ENCODE measurements at regions not wholly inside any gene's neighbourhood (a gene's known extent, or its start where the extent isn't known, plus 50 kb on each side); places are given as distances from the start of the nearest gene placed in this dataset.
"Not testable (repeated sequence)": the region's sequence is repeated elsewhere in the genome, so short reads cannot be mapped to it uniquely, and the experiment has no call there.

DNA sequence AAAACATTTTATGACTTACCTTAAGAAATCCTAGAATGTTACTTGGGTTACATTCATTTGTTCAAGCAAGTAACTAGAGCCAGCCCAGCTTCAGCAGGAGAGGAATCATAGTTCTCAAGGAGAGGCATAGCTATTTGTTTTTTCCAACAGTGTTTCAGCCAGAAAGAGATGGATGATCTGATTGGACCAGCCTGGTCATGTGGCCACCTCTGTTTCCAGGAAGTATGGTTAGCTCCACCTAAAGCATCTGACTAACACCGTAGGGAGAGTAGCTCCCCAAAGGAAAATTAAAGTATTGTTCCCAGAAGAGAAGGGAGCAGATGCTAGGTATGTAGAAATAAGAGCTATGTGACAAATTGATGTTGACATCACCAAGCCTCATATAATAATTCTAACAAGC is 417.1 kb downstream of the TAFA4 start:
- peaks cover 0 to 3% of the 10 kb centered on the region in 2 donors for H3K9me3 Mint-ChIP-seq
- no peak for DNase-seq
- H3K4me1 Mint-ChIP-seq (ENCODE audit: low read depth in 2 of 2) = no peaks in the 10 kb centered on the region
- no peaks in the 10 kb centered on the region for H3K27me3 Mint-ChIP-seq
- H3K27ac Mint-ChIP-seq = no peak overlapping the region
- H3K4me3 Mint-ChIP-seq = no peak overlapping the region
- no peak for ATAC-seq (replicated peaks)
- no peaks in the 10 kb centered on the region for H3K36me3 Mint-ChIP-seq (ENCODE audit: insufficient read depth)

DNA sequence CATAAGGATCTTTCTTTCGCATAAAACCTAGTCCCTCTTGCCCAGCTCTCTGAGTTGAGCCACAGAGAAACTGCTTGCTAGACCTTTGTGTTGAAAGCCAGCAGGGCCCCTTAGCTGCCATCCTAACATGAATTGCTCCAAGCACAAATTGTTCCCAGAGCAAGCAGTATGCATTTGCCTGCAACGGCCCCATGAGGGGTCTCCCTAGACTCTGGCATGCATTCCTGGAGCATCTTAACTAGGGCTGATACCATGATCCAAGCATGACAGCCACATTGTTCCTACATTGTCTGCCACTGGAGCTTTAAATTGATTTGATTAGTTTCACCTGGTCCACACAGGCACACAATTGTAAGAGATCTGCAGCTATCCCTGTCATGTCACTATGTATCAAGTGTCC is 428.1 kb downstream of the TAFA4 start:
- ATAC-seq (replicated peaks) (no peak), DNase-seq (no peak)
- H3K9me3 Mint-ChIP-seq = peaks cover 2 to 11% of the 10 kb centered on the region in 2 donors
- no peaks in the 10 kb centered on the region for H3K27me3 Mint-ChIP-seq
- H3K36me3 Mint-ChIP-seq (ENCODE audit: insufficient read depth) = no peaks in the 10 kb centered on the region
- H3K27ac Mint-ChIP-seq = no peak overlapping the region
- no peaks in the 10 kb centered on the region for H3K4me1 Mint-ChIP-seq (ENCODE audit: low read depth in 2 of 2)
- H3K4me3 Mint-ChIP-seq = no peak overlapping the region

GRCh38 chr3:68485845-68486244 is 446.5 kb downstream of the TAFA4 start:
- not testable (repeated sequence) for H3K4me3 Mint-ChIP-seq; H3K27ac Mint-ChIP-seq; H3K9me3 Mint-ChIP-seq; H3K4me1 Mint-ChIP-seq (ENCODE audit: low read depth in 2 of 2); H3K27me3 Mint-ChIP-seq; ATAC-seq (replicated peaks); H3K36me3 Mint-ChIP-seq (ENCODE audit: insufficient read depth); DNase-seq

DNA sequence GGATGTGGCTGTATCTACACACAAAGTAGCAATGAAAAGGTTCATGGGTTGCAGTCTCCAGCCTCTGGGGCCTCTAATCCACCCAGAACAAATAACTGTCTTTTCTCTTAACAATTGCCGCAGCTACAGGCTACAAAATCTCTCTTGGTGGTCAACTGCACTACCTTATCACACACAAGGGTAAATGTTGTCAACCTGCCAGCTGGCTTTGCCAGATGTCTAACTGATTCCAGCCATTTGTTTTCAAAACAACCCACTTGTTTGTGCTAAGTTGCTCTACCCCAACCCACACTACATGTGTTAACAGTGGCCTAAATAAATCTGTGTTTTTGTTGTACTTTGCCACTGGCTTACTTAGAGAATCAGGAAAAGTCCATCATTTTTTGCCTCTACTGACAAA is 447.3 kb downstream of the TAFA4 start:
- H3K27me3 Mint-ChIP-seq = no peaks in the 10 kb centered on the region
- peaks cover 0 to 2% of the 10 kb centered on the region in 2 donors for H3K9me3 Mint-ChIP-seq
- no peak for ATAC-seq (replicated peaks)
- H3K4me3 Mint-ChIP-seq = no peak overlapping the region
- no peak overlapping the region for H3K27ac Mint-ChIP-seq
- H3K36me3 Mint-ChIP-seq (ENCODE audit: insufficient read depth) = no peaks in the 10 kb centered on the region
- no peaks in the 10 kb centered on the region for H3K4me1 Mint-ChIP-seq (ENCODE audit: low read depth in 2 of 2)
- no peak for DNase-seq

GRCh38 chr3:68483601-68484000 is 448.7 kb downstream of the TAFA4 start:
- no peak for DNase-seq
- H3K27me3 Mint-ChIP-seq = no peaks in the 10 kb centered on the region

DNA sequence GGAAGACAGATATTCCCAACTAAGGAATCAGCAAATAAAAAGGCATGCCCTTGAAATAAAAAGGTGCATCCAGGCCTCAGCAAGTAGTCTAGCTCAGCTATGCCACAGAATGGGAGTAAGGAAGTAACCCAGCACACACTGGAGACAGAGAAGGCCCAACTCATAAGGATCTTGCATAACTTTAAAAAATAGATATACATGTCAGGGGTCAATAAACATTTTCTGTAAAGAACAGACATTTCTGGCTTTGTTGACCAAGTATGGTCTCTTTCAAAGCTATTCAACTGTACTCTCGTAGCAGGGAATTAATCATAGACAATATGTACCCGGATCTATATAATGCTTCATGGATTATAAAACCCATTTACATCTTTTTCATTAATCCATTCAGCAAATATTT is 449.3 kb downstream of the TAFA4 start:
- DNase-seq (no peak), ATAC-seq (replicated peaks) (no peak)
- H3K4me1 Mint-ChIP-seq (ENCODE audit: low read depth in 2 of 2) = no peaks in the 10 kb centered on the region
- H3K4me3 Mint-ChIP-seq = no peak overlapping the region
- peaks cover 0 to 2% of the 10 kb centered on the region in 2 donors for H3K9me3 Mint-ChIP-seq
- H3K27ac Mint-ChIP-seq = no peak overlapping the region
- H3K27me3 Mint-ChIP-seq = no peaks in the 10 kb centered on the region
- H3K36me3 Mint-ChIP-seq (ENCODE audit: insufficient read depth) = no peaks in the 10 kb centered on the region

More at GRCh38 chr3:68483601-68484000, 448.7 kb downstream of the TAFA4 start:
- Mint-ChIP-seq H3K9me3 (peaks cover 0 to 2% of the 10 kb centered on the region in 2 donors), H3K4me1 (ENCODE audit: low read depth in 2 of 2) (no peaks in the 10 kb centered on the region), H3K36me3 (ENCODE audit: insufficient read depth) (no peaks in the 10 kb centered on the region), H3K27ac (no peak overlapping the region), H3K4me3 (no peak overlapping the region)
- no peak for ATAC-seq (replicated peaks)

- Mint-ChIP-seq H3K36me3 (ENCODE audit: insufficient read depth) (no peaks in the 10 kb centered on the region), H3K27ac (no peak overlapping the region), H3K4me1 (ENCODE audit: low read depth in 2 of 2) (no peaks in the 10 kb centered on the region), H3K4me3 (no peak overlapping the region), H3K27me3 (no peaks in the 10 kb centered on the region), H3K9me3 (peaks cover 0 to 2% of the 10 kb centered on the region in 2 donors)
- ATAC-seq (replicated peaks) (no peak), DNase-seq (no peak)
Measured at GRCh38 chr3:68482565-68482964, 449.8 kb downstream of the TAFA4 start.

DNA sequence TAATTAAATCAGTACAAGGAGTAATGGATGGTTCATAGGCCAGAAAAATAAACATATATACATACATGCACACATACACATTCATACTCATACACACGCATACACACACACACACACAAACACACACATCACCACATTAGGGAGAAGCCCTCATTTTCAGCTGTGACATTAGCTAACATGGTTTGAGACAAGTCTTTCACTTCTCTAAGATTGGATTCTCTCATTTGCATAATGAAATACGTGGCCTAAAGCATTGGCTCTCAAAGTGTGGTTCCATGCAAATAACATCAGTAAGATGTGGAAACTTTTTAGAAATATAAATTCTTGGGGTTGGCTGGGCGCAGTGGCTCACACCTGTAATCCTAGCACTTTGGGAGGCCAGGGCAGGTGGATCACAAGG is 452.6 kb downstream of the TAFA4 start:
- H3K9me3 Mint-ChIP-seq = peaks cover 0 to 2% of the 10 kb centered on the region in 2 donors
- H3K27me3 Mint-ChIP-seq = no peaks in the 10 kb centered on the region
- H3K4me3 Mint-ChIP-seq = no peak overlapping the region
- H3K36me3 Mint-ChIP-seq (ENCODE audit: insufficient read depth) = no peaks in the 10 kb centered on the region
- no peaks in the 10 kb centered on the region for H3K4me1 Mint-ChIP-seq (ENCODE audit: low read depth in 2 of 2)
- DNase-seq (no peak), ATAC-seq (replicated peaks) (no peak)
- no peak overlapping the region for H3K27ac Mint-ChIP-seq

- peaks cover 0 to 7% of the 10 kb centered on the region in 2 donors for H3K9me3 Mint-ChIP-seq
- H3K27me3 Mint-ChIP-seq = no peaks in the 10 kb centered on the region
- H3K4me1 Mint-ChIP-seq (ENCODE audit: low read depth in 2 of 2) = no peaks in the 10 kb centered on the region
- no peak for ATAC-seq (replicated peaks)
- H3K4me3 Mint-ChIP-seq = no peak overlapping the region
- H3K36me3 Mint-ChIP-seq (ENCODE audit: insufficient read depth) = no peaks in the 10 kb centered on the region
- H3K27ac Mint-ChIP-seq = no peak overlapping the region
- no peak for DNase-seq
Measured at GRCh38 chr3:68468695-68469375, 463.5 kb downstream of the TAFA4 start.

GRCh38 chr3:68467465-68467864 is 464.9 kb downstream of the TAFA4 start:
- Mint-ChIP-seq H3K4me1 (ENCODE audit: low read depth in 2 of 2) (no peaks in the 10 kb centered on the region), H3K36me3 (ENCODE audit: insufficient read depth) (no peaks in the 10 kb centered on the region), H3K27ac (no peak overlapping the region), H3K27me3 (no peaks in the 10 kb centered on the region), H3K9me3 (peaks cover 0 to 7% of the 10 kb centered on the region in 2 donors), H3K4me3 (no peak overlapping the region)
- no peak for ATAC-seq (replicated peaks)
- no peak for DNase-seq

- ATAC-seq (replicated peaks) (no peak), DNase-seq (no peak)
- Mint-ChIP-seq H3K27me3 (no peaks in the 10 kb centered on the region), H3K9me3 (peaks cover 5 to 13% of the 10 kb centered on the region in 2 donors), H3K36me3 (ENCODE audit: insufficient read depth) (no peaks in the 10 kb centered on the region), H3K27ac (no peak overlapping the region), H3K4me1 (ENCODE audit: low read depth in 2 of 2) (no peaks in the 10 kb centered on the region), H3K4me3 (no peak overlapping the region)
Measured at GRCh38 chr3:68458581-68458980, 473.8 kb downstream of the TAFA4 start.

DNA sequence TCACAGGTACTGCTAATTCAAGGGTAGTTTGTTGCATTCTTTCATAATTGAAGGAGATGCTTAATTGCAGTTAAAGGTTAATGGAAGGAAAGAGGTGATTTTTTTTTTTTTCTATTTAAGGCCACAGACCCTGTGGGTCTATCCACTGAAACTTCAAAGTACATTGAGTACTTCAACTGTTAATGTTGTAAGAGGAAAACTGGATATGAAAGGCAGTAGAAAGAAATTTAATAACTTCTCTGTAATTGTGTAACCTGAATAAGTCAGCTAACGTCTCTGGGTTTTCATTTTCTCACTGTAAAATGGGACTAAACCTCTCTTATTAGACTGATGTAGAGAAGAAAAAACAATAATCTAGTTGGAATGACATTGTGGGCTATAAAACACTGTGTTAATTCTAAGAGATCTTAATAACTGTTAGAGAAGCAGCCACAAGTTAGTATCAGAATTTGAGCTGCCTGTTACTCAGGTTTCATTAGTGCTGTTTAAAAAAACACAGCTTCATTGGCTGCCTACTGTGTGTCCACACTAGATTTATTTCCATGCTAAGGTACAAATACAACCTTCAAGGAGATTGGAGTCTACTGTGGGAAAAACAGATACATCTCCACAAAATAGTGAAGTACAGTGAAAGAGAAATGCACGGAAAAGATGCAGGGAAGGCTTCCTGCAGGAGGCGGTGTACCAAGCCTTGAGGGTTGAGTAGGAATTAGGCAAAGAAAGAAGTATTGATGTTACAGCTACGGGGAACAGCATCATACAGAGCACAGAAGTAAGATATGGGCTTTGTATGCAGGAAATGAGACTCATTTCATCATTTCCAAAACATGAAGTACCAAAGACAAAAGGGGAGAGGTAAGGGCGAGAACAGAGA is 483.6 kb downstream of the TAFA4 start:
- Mint-ChIP-seq H3K27ac (no peak overlapping the region), H3K4me3 (no peak overlapping the region), H3K4me1 (ENCODE audit: low read depth in 2 of 2) (no peaks in the 10 kb centered on the region), H3K36me3 (ENCODE audit: insufficient read depth) (no peaks in the 10 kb centered on the region), H3K9me3 (peaks cover 0 to 13% of the 10 kb centered on the region in 2 donors), H3K27me3 (no peaks in the 10 kb centered on the region)
- ATAC-seq (replicated peaks) (no peak), DNase-seq (no peak)

DNA sequence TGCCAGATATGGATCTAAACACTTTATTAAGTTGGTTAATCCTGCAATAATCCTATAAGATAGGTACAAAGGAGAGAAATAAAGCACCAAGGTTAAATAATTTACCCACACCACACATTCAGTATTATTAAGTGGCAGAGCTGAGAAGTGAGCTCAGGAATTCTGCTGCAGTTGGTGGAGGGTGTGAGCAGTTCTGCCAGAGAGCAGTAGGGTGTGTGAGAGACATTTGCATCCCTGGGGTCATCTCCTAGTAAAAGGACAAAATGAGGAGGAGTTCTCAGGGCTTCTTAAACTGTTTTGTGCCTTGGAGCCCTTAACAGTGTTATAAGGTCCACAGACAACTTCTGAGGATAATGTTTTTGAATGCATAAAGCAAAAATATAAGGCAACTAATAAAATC is 484.5 kb downstream of the TAFA4 start:
- Mint-ChIP-seq H3K4me1 (ENCODE audit: low read depth in 2 of 2) (no peaks in the 10 kb centered on the region), H3K27ac (no peak overlapping the region)
- no peak for ATAC-seq (replicated peaks)

GRCh38 chr3:68441054-68441453 is 491.3 kb downstream of the TAFA4 start:
- H3K27me3 Mint-ChIP-seq = no peaks in the 10 kb centered on the region

More for the DNA sequence above, 484.5 kb downstream of the TAFA4 start:
- H3K9me3 Mint-ChIP-seq = peaks cover 0 to 13% of the 10 kb centered on the region in 2 donors
- no peaks in the 10 kb centered on the region for H3K36me3 Mint-ChIP-seq (ENCODE audit: insufficient read depth)
- no peak overlapping the region for H3K4me3 Mint-ChIP-seq
- H3K27me3 Mint-ChIP-seq = no peaks in the 10 kb centered on the region
- DNase-seq = no peak

More at GRCh38 chr3:68441054-68441453, 491.3 kb downstream of the TAFA4 start:
- DNase-seq = no peak
- peaks cover 0 to 3% of the 10 kb centered on the region in 2 donors for H3K9me3 Mint-ChIP-seq
- no peak overlapping the region for H3K4me3 Mint-ChIP-seq
- no peak for ATAC-seq (replicated peaks)
- no peaks in the 10 kb centered on the region for H3K36me3 Mint-ChIP-seq (ENCODE audit: insufficient read depth)
- no peak overlapping the region for H3K27ac Mint-ChIP-seq
- no peaks in the 10 kb centered on the region for H3K4me1 Mint-ChIP-seq (ENCODE audit: low read depth in 2 of 2)
